ENCODE measurements at regions not wholly inside any gene's neighbourhood (a gene's known extent, or its start where the extent isn't known, plus 50 kb on each side); places are given as distances from the start of the nearest gene placed in this dataset.

DNA sequence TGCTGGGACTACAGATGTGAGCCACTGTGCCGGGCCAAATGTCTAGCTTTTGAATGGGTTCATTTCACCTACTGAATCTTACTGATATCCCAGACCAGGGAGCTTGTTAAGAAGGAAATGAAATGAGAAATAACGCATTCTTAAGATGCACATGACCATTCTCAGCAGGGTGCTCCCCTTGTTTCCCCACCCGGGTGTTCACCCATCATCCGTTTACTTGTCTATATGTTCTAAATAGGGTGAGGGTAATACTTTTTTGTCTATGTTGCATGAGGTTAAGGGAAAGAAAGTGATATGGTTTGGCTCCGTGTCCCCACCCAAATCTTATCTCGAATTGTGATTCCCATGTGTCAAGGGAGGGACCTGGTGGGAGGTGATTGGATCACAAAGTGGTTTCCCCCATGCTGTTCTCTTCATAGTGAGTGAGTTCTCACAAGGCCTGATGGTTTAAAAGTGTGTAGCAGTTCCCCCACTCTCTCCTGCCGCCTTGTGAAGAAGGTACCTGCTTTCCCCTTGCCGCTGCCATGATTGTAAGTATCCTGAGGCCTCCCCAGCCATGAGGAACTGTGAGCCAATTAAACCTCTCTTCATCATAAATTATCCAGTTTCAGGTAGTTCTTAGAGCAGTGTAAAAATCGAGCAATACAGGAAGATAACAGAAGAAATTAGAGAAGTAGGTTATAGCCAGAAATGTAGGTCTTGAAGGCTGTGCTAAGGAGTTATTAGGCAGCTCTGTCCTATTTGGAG lies 129.1 kb downstream of the DDX1 start:
- Histone ChIP-seq H3K9me3 (no peaks in the 10 kb centered on the region), H3K27ac (no peak overlapping the region), H3K27me3 (peaks cover 0 to 6% (median 0%) of the 10 kb centered on the region in 4 donors), H3K4me3 (no peak overlapping the region), H3K36me3 (no peaks in the 10 kb centered on the region), H3K4me1 (no peaks in the 10 kb centered on the region)
- WGBS, 2 donors, result 88 to 91% methylated on average over 9 of the region's 9 CpGs
- no peak for DNase-seq
- intact Hi-C loops (cut with DNase I), result no loop called here
- TF ChIP-seq CTCF (IDR thresholded peaks at IDR 0.05) (no peak), POLR2A (IDR thresholded peaks at IDR 0.05) (no peak)

DNA sequence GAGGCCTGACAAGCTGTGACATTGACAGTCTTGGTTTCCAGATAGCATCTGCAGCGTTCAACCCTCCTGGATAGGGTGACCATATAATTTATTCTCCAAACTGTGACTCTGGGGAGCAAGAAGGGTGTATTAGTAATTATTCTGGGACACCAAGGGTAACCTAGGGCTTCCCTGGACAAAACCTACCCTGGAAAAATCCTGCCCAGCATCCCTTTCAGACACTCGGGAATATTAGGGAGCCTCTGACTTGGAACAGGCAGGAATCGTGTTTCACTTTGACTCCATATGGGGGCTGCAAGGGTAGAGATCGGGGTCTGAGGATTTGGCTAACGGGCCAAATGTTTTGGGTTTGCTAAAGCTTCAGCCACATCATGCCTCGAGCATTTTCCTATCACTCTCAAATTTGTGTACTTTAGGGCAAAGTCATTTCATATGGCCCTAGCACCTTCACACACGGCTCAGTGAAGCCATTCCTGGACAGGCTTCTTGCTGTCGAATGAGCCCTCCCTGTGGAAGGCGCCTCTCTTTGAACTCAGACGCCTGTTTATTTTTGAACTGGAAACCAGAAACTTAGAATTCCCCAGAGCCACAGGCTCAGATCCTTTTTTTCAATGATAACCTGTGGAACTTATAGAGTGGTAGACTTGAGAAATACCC lies 129.9 kb downstream of the DDX1 start:
- no peaks in the 10 kb centered on the region for H3K9me3 ChIP-seq
- WGBS, 2 donors, result 80 to 88% methylated on average over 6 to 9 of the region's 10 CpGs
- H3K27ac ChIP-seq, result no peak overlapping the region
- no peaks in the 10 kb centered on the region for H3K36me3 ChIP-seq
- peaks cover 0 to 6% (median 0%) of the 10 kb centered on the region in 4 donors for H3K27me3 ChIP-seq
- no peak overlapping the region for H3K4me3 ChIP-seq
- TF ChIP-seq POLR2A (IDR thresholded peaks at IDR 0.05) (no peak), CTCF (IDR thresholded peaks at IDR 0.05) (no peak)
- intact Hi-C loops (cut with DNase I), result no loop called here
- H3K4me1 ChIP-seq, result no peaks in the 10 kb centered on the region
- DNase-seq, result no peak

GRCh38 chr2:15722980-15723379 lies 131.3 kb downstream of the DDX1 start:
- WGBS, 2 donors, result 78 to 84% methylated on average over 2 of the region's 3 CpGs
- Histone ChIP-seq H3K9me3 (no peaks in the 10 kb centered on the region), H3K4me3 (no peak overlapping the region), H3K27ac (no peak overlapping the region), H3K27me3 (peaks cover 0 to 6% (median 0%) of the 10 kb centered on the region in 4 donors), H3K4me1 (no peaks in the 10 kb centered on the region), H3K36me3 (no peaks in the 10 kb centered on the region)
- intact Hi-C loops (cut with DNase I), result no loop called here
- no peak for DNase-seq
- TF ChIP-seq CTCF (IDR thresholded peaks at IDR 0.05) (no peak), POLR2A (IDR thresholded peaks at IDR 0.05) (no peak)

DNA sequence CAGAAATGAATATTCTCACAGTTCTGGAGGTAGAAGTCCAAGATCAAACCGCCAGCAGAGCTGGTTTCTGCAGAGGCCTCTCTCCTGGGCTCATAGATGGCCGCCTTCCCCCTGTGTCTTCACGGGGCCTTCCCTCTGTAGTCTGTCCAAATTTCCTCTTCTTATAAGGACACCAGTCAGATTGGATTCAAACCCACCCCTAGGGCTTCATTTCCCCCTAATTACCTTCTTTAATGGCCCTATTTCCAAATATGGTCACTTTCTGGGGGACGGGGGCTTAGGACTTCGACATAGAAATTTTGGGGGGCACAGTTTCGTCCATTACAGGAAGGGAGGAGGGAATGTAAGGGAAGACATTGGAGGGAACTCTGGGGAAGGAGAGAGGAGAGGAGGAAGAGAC lies 132.6 kb downstream of the DDX1 start:
- TF ChIP-seq CTCF (IDR thresholded peaks at IDR 0.05), result no peak
- TF ChIP-seq POLR2A (IDR thresholded peaks at IDR 0.05), result no peak
- no peak for DNase-seq
- Histone ChIP-seq H3K36me3 (no peaks in the 10 kb centered on the region), H3K4me1 (no peaks in the 10 kb centered on the region), H3K9me3 (no peaks in the 10 kb centered on the region), H3K27me3 (peaks cover 0 to 6% (median 0%) of the 10 kb centered on the region in 4 donors), H3K4me3 (no peak overlapping the region), H3K27ac (no peak overlapping the region)
- intact Hi-C loops (cut with DNase I), result no loop called here
- WGBS, 2 donors, result 66 to 80% methylated on average over 6 of the region's 6 CpGs

GRCh38 chr2:15725101-15725781 lies 133.6 kb downstream of the DDX1 start:
- H3K36me3 ChIP-seq, result no peaks in the 10 kb centered on the region
- peaks cover 0 to 6% (median 6%) of the 10 kb centered on the region in 3 donors for H3K4me1 ChIP-seq
- WGBS, 2 donors, result 78 to 84% methylated on average over 6 to 8 of the region's 13 CpGs
- intact Hi-C loops (cut with DNase I), result no loop called here
- no peak overlapping the region for H3K27ac ChIP-seq
- no peak overlapping the region for H3K4me3 ChIP-seq
- no peak for DNase-seq
- no peak for TF ChIP-seq CTCF (IDR thresholded peaks at IDR 0.05)
- no peak for TF ChIP-seq POLR2A (IDR thresholded peaks at IDR 0.05)
- H3K9me3 ChIP-seq, result no peaks in the 10 kb centered on the region
- H3K27me3 ChIP-seq, result peaks cover 0 to 6% (median 0%) of the 10 kb centered on the region in 4 donors
